WERI-Rb-1 (cell line): ENCODE measurements at regions not wholly inside any gene's neighbourhood (a gene's known extent, or its start where the extent isn't known, plus 50 kb on each side); places are given as distances from the start of the nearest gene placed in this dataset.
"Not testable (repeated sequence)": the region's sequence is repeated elsewhere in the genome, so short reads cannot be mapped to it uniquely, and the experiment has no call there.

Experiments used
- DNase-seq: peaks from one replicate; pipeline ENCODE4 v3.0.0-alpha.2; 2020
- H3K27ac ChIP-seq: fragments of 250-450 bp; sonication (Bioruptor Pico); 2 replicates; pipeline ENCODE4 v1.5.1; 2020; ENCODE audit warnings: mild to moderate bottlenecking, moderate library complexity
- H3K27me3 ChIP-seq: fragments of 250-450 bp; sonication (Bioruptor Pico); 2 replicates; pipeline ENCODE4 v1.5.1; 2021; ENCODE audit warnings: mild to moderate bottlenecking, low read depth, moderate library complexity; ENCODE audit not compliant: insufficient read depth, severe bottlenecking
- H3K36me3 ChIP-seq: fragments of 250-450 bp; sonication (Bioruptor Pico); 2 replicates; pipeline ENCODE4 v1.5.1; 2020; ENCODE audit warnings: mild to moderate bottlenecking, moderate library complexity
- H3K4me3 ChIP-seq: 2 replicates; pipeline ENCODE4 v1.5.1; 2011; ENCODE audit warnings: low read depth, mild to moderate bottlenecking, control low read depth, low read length
- H3K9me3 ChIP-seq: fragments of 250-450 bp; sonication (Bioruptor Pico); 2 replicates; pipeline ENCODE4 v1.5.1; 2021; ENCODE audit warnings: mild to moderate bottlenecking, moderate library complexity; ENCODE audit not compliant: severe bottlenecking
- CTCF ChIP-seq: IDR thresholded peaks from 2 replicates; pipeline ENCODE4 v1.5.1; 2011; ENCODE audit warnings: low read depth, mild to moderate bottlenecking, control low read depth, inconsistent platforms, low read length

GRCh38 chr6:27834879-27835549 is 77.2 kb downstream of the OR2B2 start:
- DNase-seq: no peak
- Histone ChIP-seq H3K27me3 (no peaks in the 10 kb centered on the region), H3K27ac (no peak overlapping the region), H3K9me3 (no peaks in the 10 kb centered on the region), H3K36me3 (peaks cover 33% of the 10 kb centered on the region), H3K4me3 (no peak overlapping the region)
- TF ChIP-seq CTCF: no peak

- no peak overlapping the region for H3K4me3 ChIP-seq
- no peaks in the 10 kb centered on the region for H3K9me3 ChIP-seq
- H3K36me3 ChIP-seq: peaks cover 33% of the 10 kb centered on the region
- no peak overlapping the region for H3K27ac ChIP-seq
- no peaks in the 10 kb centered on the region for H3K27me3 ChIP-seq
- TF ChIP-seq CTCF: no peak
- DNase-seq: no peak
Measured at GRCh38 chr6:27834384-27834783, 77.8 kb downstream of the OR2B2 start.

GRCh38 chr6:27831434-27832081 is 80.6 kb downstream of the OR2B2 start:
- H3K27me3 ChIP-seq, H3K4me3 ChIP-seq, H3K27ac ChIP-seq, DNase-seq, H3K9me3 ChIP-seq: not testable (repeated sequence)
- peaks cover 23% of the 10 kb centered on the region for H3K36me3 ChIP-seq

- not testable (repeated sequence) for H3K4me3 ChIP-seq, H3K27ac ChIP-seq, H3K9me3 ChIP-seq, H3K27me3 ChIP-seq, DNase-seq
- H3K36me3 ChIP-seq: peaks cover 20% of the 10 kb centered on the region
Measured at GRCh38 chr6:27830600-27831433, 81.4 kb downstream of the OR2B2 start.

- no peak for DNase-seq
- Histone ChIP-seq H3K4me3 (no peak overlapping the region), H3K27me3 (no peaks in the 10 kb centered on the region), H3K36me3 (peaks cover 24% of the 10 kb centered on the region), H3K27ac (no peak overlapping the region), H3K9me3 (peaks cover 6% of the 10 kb centered on the region)
- TF ChIP-seq CTCF: no peak
Measured at GRCh38 chr6:27830212-27830599, 82.0 kb downstream of the OR2B2 start.

- DNase-seq: no peak
- Histone ChIP-seq H3K36me3 (peaks cover 27% of the 10 kb centered on the region), H3K27me3 (no peaks in the 10 kb centered on the region), H3K4me3 (no peak overlapping the region), H3K9me3 (peaks cover 6% of the 10 kb centered on the region), H3K27ac (no peak overlapping the region)
- no peak for TF ChIP-seq CTCF
Measured at GRCh38 chr6:27829453-27830211, 82.6 kb downstream of the OR2B2 start.

- H3K27me3 ChIP-seq, H3K4me3 ChIP-seq, H3K27ac ChIP-seq, DNase-seq: not testable (repeated sequence)
- Histone ChIP-seq H3K9me3 (peaks cover 10% of the 10 kb centered on the region), H3K36me3 (peaks cover 18% of the 10 kb centered on the region)
Measured at GRCh38 chr6:27827477-27827876, 84.7 kb downstream of the OR2B2 start.

GRCh38 chr6:27826612-27826985 is 85.6 kb downstream of the OR2B2 start:
- not testable (repeated sequence) for H3K27ac ChIP-seq, H3K27me3 ChIP-seq, H3K4me3 ChIP-seq, DNase-seq
- Histone ChIP-seq H3K36me3 (peaks cover 18% of the 10 kb centered on the region), H3K9me3 (peaks cover 10% of the 10 kb centered on the region)

- not testable (repeated sequence) for H3K4me3 ChIP-seq, H3K27ac ChIP-seq
- H3K36me3 ChIP-seq: peaks cover 18% of the 10 kb centered on the region
Measured at GRCh38 chr6:27825848-27826611, 86.2 kb downstream of the OR2B2 start.

More at GRCh38 chr6:27825848-27826611, 86.2 kb downstream of the OR2B2 start:
- not testable (repeated sequence) for DNase-seq, H3K27me3 ChIP-seq
- peaks cover 10% of the 10 kb centered on the region for H3K9me3 ChIP-seq
